Neural cell (in vitro differentiated cells): ENCODE measurements at regions not wholly inside any gene's neighbourhood (a gene's known extent, or its start where the extent isn't known, plus 50 kb on each side); places are given as distances from the start of the nearest gene placed in this dataset.

Source experiments
- EP300 ChIP-seq: fragments of 450-650 bp; conservative IDR thresholded peaks from 2 replicates; pipeline ENCODE4 v1.6.1; 2014; ENCODE audit warnings: antibody characterized with exemption, mild to moderate bottlenecking, moderate library complexity; ENCODE audit not compliant: poor library complexity, severe bottlenecking
- REST ChIP-seq: IDR thresholded peaks from 2 replicates; pipeline ENCODE4 v1.6.1; 2012; ENCODE audit warnings: borderline replicate concordance

GRCh38 chr9:107980984-107981383, 491.4 kb upstream of the KLF4 start:
- TF ChIP-seq EP300 (no peak), REST (no peak)
